ENCODE measurements at regions not wholly inside any gene's neighbourhood (a gene's known extent, or its start where the extent isn't known, plus 50 kb on each side); places are given as distances from the start of the nearest gene placed in this dataset.

DNA sequence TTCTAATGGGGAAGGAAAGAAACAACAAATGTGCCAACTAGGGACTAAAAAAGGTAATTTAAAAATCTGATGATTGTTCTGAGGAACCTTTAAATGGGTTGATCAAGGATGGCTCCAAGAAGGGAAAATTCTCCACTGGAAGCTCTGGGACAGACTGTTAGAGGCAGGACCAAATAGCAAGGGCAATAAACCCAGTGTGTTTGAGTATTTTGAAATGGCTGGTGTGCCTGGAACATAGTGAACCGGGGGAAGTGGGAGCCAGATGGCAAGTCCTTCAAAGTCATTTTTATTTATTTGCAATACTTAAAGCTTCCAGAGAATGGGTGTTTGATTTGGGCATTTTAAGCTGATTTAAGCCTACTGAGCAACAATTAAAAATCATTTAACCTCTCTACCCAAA is 587.7 kb upstream of the MEF2C start:
- Histone ChIP-seq H3K36me3 (ENCODE audit: control insufficient read depth in 4 of 4, insufficient read depth in 4 of 4, low read length in 4 of 4) (no peaks in the 10 kb centered on the region), H3K4me1 (ENCODE audit: control insufficient read depth in 5 of 5, insufficient read depth in 5 of 5, low read length in 5 of 5) (no peaks in the 10 kb centered on the region), H3K9me3 (ENCODE audit: control insufficient read depth in 4 of 4, insufficient read depth in 3 of 4, low read length in 3 of 4) (no peaks in the 10 kb centered on the region), H3K27ac (ENCODE audit: low read depth in 1 of 2, low read length in 1 of 2) (no peak overlapping the region), H3K27me3 (ENCODE audit: control insufficient read depth in 3 of 3, insufficient read depth in 3 of 3, low read length in 2 of 3) (no peaks in the 10 kb centered on the region), H3K4me3 (no peak overlapping the region), H3K9ac (ENCODE audit: insufficient read depth in 1 of 2, low read length in 2 of 2) (no peak overlapping the region)
- TF ChIP-seq, protein P1, sequence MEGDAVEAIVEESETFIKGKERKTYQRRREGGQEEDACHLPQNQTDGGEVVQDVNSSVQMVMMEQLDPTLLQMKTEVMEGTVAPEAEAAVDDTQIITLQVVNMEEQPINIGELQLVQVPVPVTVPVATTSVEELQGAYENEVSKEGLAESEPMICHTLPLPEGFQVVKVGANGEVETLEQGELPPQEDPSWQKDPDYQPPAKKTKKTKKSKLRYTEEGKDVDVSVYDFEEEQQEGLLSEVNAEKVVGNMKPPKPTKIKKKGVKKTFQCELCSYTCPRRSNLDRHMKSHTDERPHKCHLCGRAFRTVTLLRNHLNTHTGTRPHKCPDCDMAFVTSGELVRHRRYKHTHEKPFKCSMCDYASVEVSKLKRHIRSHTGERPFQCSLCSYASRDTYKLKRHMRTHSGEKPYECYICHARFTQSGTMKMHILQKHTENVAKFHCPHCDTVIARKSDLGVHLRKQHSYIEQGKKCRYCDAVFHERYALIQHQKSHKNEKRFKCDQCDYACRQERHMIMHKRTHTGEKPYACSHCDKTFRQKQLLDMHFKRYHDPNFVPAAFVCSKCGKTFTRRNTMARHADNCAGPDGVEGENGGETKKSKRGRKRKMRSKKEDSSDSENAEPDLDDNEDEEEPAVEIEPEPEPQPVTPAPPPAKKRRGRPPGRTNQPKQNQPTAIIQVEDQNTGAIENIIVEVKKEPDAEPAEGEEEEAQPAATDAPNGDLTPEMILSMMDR (IDR thresholded peaks at IDR 0.05; ENCODE audit: control extremely low read depth, extremely low read depth), result no peak
- DNase-seq (no peak), ATAC-seq (ENCODE audit: insufficient read depth, low FRiP score) (no peak)
- 82 to 92% methylated on average over 1 of the region's 1 CpG for WGBS, 2 donors

DNA sequence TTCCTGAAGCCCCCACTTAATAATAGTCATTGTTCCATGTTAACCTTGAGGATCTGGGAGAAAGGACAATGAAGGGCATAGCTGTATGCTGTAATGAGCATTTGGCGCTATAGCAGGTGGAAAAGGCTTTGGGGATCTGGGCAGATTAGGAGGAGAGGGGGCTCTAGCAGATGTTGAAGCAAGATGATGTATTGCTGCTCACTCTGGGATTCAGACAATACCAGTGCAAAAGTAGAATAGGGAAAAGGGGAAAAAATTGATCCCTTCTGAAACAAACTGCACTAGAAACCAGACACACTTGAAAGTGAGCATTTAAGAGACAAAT is 575.3 kb upstream of the MEF2C start:
- DNase-seq, result no peak
- Histone ChIP-seq H3K36me3 (ENCODE audit: control insufficient read depth in 4 of 4, insufficient read depth in 4 of 4, low read length in 4 of 4) (no peaks in the 10 kb centered on the region), H3K27ac (ENCODE audit: low read depth in 1 of 2, low read length in 1 of 2) (peak overlapping the region in 1 of 2 donors; percentile 69), H3K4me1 (ENCODE audit: control insufficient read depth in 5 of 5, insufficient read depth in 5 of 5, low read length in 5 of 5) (peaks cover 0 to 7% (median 0%) of the 10 kb centered on the region in 5 donors), H3K9ac (ENCODE audit: insufficient read depth in 1 of 2, low read length in 2 of 2) (no peak overlapping the region), H3K4me3 (no peak overlapping the region), H3K9me3 (ENCODE audit: control insufficient read depth in 4 of 4, insufficient read depth in 3 of 4, low read length in 3 of 4) (no peaks in the 10 kb centered on the region), H3K27me3 (ENCODE audit: control insufficient read depth in 3 of 3, insufficient read depth in 3 of 3, low read length in 2 of 3) (no peaks in the 10 kb centered on the region)
- no peak for ATAC-seq (ENCODE audit: insufficient read depth, low FRiP score)
- 78 to 93% methylated on average over 1 of the region's 1 CpG for whole genome bisulfite sequencing, 2 donors
- TF ChIP-seq, protein P1 (IDR thresholded peaks at IDR 0.05; ENCODE audit: control extremely low read depth, extremely low read depth), result no peak

DNA sequence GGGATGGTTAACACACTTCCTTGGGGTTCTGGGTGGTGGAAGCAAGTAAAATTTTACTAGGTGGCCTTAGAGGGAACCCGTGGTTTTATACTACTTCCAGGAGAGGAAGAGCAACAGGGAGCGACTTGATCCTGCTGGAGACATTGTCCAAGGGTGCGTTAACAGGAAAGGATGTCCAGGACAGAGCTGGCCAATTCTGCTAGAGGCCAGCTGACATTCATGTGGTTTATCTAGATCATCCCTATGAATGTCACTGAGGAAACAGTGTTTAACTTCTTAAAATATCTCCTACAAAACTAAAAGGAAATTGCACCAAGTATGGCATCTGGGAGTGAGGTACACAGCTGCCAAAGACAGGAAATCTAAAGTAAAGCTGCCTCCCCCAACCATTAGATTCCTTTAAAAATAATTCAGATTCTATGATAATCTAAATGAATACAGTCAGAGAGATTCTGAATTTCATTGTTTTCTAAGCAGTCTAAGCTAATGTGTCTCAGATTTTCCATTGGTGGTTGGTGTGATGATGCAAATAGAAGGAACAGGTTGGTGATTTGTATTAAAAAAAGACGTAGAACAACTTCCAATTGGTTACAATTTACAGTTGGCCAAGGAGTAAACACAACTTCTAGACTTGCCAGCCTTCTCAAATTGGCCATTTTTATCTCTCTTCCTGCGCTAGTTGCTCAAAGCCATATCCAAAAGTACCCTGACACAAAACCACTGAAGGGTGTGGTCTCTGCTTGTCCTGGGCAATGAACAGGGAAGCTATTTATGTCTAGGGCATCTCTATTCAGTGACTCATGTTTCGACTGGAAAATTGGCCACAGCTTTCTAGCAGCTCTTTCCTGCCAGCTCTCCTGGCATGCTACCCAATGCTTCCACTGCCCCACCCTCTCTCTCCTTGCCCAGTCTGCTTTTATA is 574.7 kb upstream of the MEF2C start:
- TF ChIP-seq, protein P1 (IDR thresholded peaks at IDR 0.05; ENCODE audit: control extremely low read depth, extremely low read depth), result no peak
- H3K27me3 ChIP-seq (ENCODE audit: control insufficient read depth in 3 of 3, insufficient read depth in 3 of 3, low read length in 2 of 3), result no peaks in the 10 kb centered on the region
- DNase-seq (peak in 1 of 3 donors; percentile 44), ATAC-seq (ENCODE audit: insufficient read depth, low FRiP score) (peak; percentile 53)
- peaks cover 0 to 7% (median 0%) of the 10 kb centered on the region in 5 donors for H3K4me1 ChIP-seq (ENCODE audit: control insufficient read depth in 5 of 5, insufficient read depth in 5 of 5, low read length in 5 of 5)
- H3K9ac ChIP-seq (ENCODE audit: insufficient read depth in 1 of 2, low read length in 2 of 2), result no peak overlapping the region
- no peak overlapping the region for H3K4me3 ChIP-seq
- H3K9me3 ChIP-seq (ENCODE audit: control insufficient read depth in 4 of 4, insufficient read depth in 3 of 4, low read length in 3 of 4), result no peaks in the 10 kb centered on the region
- H3K36me3 ChIP-seq (ENCODE audit: control insufficient read depth in 4 of 4, insufficient read depth in 4 of 4, low read length in 4 of 4), result no peaks in the 10 kb centered on the region
- WGBS, 2 donors, result 51 to 54% methylated on average over 6 of the region's 6 CpGs
- H3K27ac ChIP-seq (ENCODE audit: low read depth in 1 of 2, low read length in 1 of 2), result peak overlapping the region; percentile 31 to 57

Data from lung (tissue), 11 donors.